GM12891 (cell line): ENCODE measurements at regions not wholly inside any gene's neighbourhood (a gene's known extent, or its start where the extent isn't known, plus 50 kb on each side); places are given as distances from the start of the nearest gene placed in this dataset.
"Not testable (repeated sequence)": the region's sequence is repeated elsewhere in the genome, so short reads cannot be mapped to it uniquely, and the experiment has no call there.

Experiments used
- POLR2A ChIP-seq: IDR thresholded peaks from 2 replicates; pipeline ENCODE4 v1.6.1; 2011; ENCODE audit warnings: low read depth, low read length, control low read depth
- POLR2AphosphoS5 ChIP-seq: IDR thresholded peaks from 2 replicates; pipeline ENCODE4 v1.6.1; 2011; ENCODE audit warnings: low read depth, low read length, control low read depth
- SPI1 ChIP-seq: IDR thresholded peaks from 2 replicates; pipeline ENCODE4 v1.6.1; 2011; ENCODE audit warnings: low read depth, low read length, control low read depth

DNA sequence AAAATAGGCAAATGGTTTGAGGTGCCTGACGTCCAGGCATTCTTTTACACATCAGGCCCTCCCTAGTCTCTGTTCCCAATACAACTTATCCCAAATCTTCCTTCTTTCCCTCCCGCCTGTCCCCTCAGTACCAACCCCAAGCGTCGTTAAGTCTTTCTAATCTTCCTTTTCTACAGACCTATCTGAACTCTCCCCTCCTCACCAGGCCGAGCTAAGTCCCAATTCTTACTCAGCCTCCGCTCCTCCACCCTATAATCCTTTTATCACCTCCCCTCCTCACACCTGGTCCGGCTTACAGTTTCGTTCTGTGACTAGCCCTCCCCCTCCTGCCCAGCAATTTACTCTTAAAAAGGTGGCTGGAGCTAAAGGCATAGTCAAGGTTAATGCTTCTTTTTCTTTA is 542.4 kb upstream of the HTR2C start:
- not testable (repeated sequence) for TF ChIP-seq POLR2AphosphoS5, POLR2A, SPI1
